Adrenal gland (tissue), 9 donors: ENCODE measurements at regions not wholly inside any gene's neighbourhood (a gene's known extent, or its start where the extent isn't known, plus 50 kb on each side); places are given as distances from the start of the nearest gene placed in this dataset.

Experiments
- DNase-seq, 7 donors: peaks; one replicate each; pipeline ENCODE4 v3.0.0-alpha.2; 2019 to 2020
- H3K27ac ChIP-seq, 5 donors: fragments of 200-600 bp; sonication (generic) in 4 of 5; 1 replicate in 3 of 5; 2 replicates in 2 of 5; pipeline versions ENCODE4 v1.5.1 to v1.8.0; 2016 to 2020; ENCODE audit warnings: mild to moderate bottlenecking in 1 of 5
- H3K27me3 ChIP-seq: fragments of 200-600 bp; 2 replicates; pipeline ENCODE4 v1.8.0; 2021
- H3K36me3 ChIP-seq, 2 donors: fragments of 200-600 bp; replicated peaks in 1 of 2; 1 replicate in 1 of 2; 2 replicates in 1 of 2; pipeline versions ENCODE4 v1.5.1 to v1.8.0; 2018 to 2022
- H3K4me1 ChIP-seq, 2 donors: fragments of 200-600 bp; replicated peaks in 1 of 2; 1 replicate in 1 of 2; 2 replicates in 1 of 2; pipeline versions ENCODE4 v1.5.1 to v1.8.0; 2018 to 2021
- H3K4me3 ChIP-seq, 4 donors: fragments of 200-600 bp; sonication (generic) in 3 of 4; one replicate each; pipeline ENCODE4 v1.5.1; 2016 to 2018
- H3K9me3 ChIP-seq, 3 donors: fragments of 200-600 bp; sonication (generic) in 1 of 3; replicated peaks in 1 of 3; 1 replicate in 2 of 3; 2 replicates in 1 of 3; pipeline versions ENCODE4 v1.5.1 to v1.8.0; 2016 to 2021
- POLR2A ChIP-seq, 2 donors: fragments of 450-650 bp; IDR thresholded peaks; one replicate each; pipeline ENCODE4 v1.6.1; 2017; ENCODE audit warnings: antibody characterized with exemption in 2 of 2, mild to moderate bottlenecking in 2 of 2, moderate library complexity in 1 of 2
- WGBS, 4 donors: extraction: QIAGEN DNeasy Blood & Tissue Kit in 2 of 4; methylation state at CpG; one replicate each; pipeline versions ENCODE4 v1.1.5 to v1.1.7; 2013 to 2017; 5-methylcytosine and 5-hydroxymethylcytosine counted together
- intact Hi-C, 2 donors: fragments of 100-400 bp; cut with DNase I; formaldehyde crosslinking; loops; one replicate each; pipeline versions ENCODE4 v1.14.1 to v1.15.0; 2022 to 2023
- TF ChIP-seq, protein P1 (sequence below), 6 experiments: fragments of 450-650 bp in 4 of 6; fragments of 200-600 bp in 2 of 6; sonication (generic) in 1 of 6; IDR thresholded peaks; 1 replicate in 5 of 6; 2 replicates in 1 of 6; pipeline versions ENCODE4 v1.5.1 to v1.8.0; 2016 to 2021; ENCODE audit warnings: antibody characterized with exemption in 6 of 6, mild to moderate bottlenecking in 2 of 6, moderate library complexity in 1 of 6
- donor health status: healthy with polysubstance abuse.
- donor health status: Bipolar disorder and iron deficiency.
- donor health status: DM: yes; HTN: yes; CAD: no.
- donor health status: DM: no; HTN: no; CAD: no.
- donor health status: DM: no; HTN: no; CAD: no.

- Histone ChIP-seq H3K4me3 (no peak overlapping the region), H3K36me3 (no peaks in the 10 kb centered on the region), H3K27ac (no peak overlapping the region), H3K4me1 (no peaks in the 10 kb centered on the region), H3K9me3 (no peaks in the 10 kb centered on the region), H3K27me3 (peaks cover 11% of the 10 kb centered on the region)
- no peak for DNase-seq
- intact Hi-C loops, result no loop called here
- no peak for TF ChIP-seq POLR2A (IDR thresholded peaks at IDR 0.05)
- TF ChIP-seq, protein P1, sequence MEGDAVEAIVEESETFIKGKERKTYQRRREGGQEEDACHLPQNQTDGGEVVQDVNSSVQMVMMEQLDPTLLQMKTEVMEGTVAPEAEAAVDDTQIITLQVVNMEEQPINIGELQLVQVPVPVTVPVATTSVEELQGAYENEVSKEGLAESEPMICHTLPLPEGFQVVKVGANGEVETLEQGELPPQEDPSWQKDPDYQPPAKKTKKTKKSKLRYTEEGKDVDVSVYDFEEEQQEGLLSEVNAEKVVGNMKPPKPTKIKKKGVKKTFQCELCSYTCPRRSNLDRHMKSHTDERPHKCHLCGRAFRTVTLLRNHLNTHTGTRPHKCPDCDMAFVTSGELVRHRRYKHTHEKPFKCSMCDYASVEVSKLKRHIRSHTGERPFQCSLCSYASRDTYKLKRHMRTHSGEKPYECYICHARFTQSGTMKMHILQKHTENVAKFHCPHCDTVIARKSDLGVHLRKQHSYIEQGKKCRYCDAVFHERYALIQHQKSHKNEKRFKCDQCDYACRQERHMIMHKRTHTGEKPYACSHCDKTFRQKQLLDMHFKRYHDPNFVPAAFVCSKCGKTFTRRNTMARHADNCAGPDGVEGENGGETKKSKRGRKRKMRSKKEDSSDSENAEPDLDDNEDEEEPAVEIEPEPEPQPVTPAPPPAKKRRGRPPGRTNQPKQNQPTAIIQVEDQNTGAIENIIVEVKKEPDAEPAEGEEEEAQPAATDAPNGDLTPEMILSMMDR (IDR thresholded peaks at IDR 0.05), result no peak
- WGBS, 4 donors, result 44 to 52% (median 46%) methylated on average over 2 of the region's 2 CpGs
Measured at GRCh38 chr3:182735672-182736071, 57.6 kb upstream of the ATP11B start.

- WGBS, 4 donors, result 68 to 88% (median 82%) methylated on average over 2 of the region's 2 CpGs
- no peak for DNase-seq
- Histone ChIP-seq H3K27me3 (peaks cover 8% of the 10 kb centered on the region), H3K4me3 (no peak overlapping the region), H3K36me3 (no peaks in the 10 kb centered on the region), H3K9me3 (no peaks in the 10 kb centered on the region), H3K27ac (no peak overlapping the region), H3K4me1 (no peaks in the 10 kb centered on the region)
- TF ChIP-seq POLR2A (IDR thresholded peaks at IDR 0.05), result no peak
- TF ChIP-seq, protein P1 (IDR thresholded peaks at IDR 0.05), result no peak
- intact Hi-C loops, result no loop called here
Measured at GRCh38 chr3:182737825-182738224, 55.5 kb upstream of the ATP11B start.

- intact Hi-C loops, result no loop called here
- H3K27me3 ChIP-seq, result peaks cover 8% of the 10 kb centered on the region
Measured at GRCh38 chr3:182738583-182739411, 54.5 kb upstream of the ATP11B start.

DNA sequence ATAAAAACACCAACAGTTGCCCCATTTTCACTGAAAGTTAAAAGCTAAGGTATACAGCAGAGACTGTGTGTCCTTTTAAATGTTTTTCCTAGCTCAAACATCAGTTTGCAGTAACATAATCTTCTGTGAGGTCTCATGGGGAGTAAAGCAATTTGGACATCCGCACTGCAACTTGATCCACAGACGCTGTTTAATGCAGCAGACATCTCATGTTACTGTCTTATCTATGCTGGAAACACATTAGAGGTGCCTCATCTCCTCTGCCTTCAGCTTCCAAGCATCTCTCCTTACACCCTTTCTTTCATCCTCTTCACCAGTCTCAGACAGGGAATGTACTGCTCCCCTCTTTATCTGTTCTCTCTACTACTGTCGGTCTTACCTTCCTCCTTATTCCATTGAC, 53.7 kb upstream of the ATP11B start:
- Histone ChIP-seq H3K4me1 (no peaks in the 10 kb centered on the region), H3K27me3 (peaks cover 8% of the 10 kb centered on the region), H3K4me3 (no peak overlapping the region), H3K9me3 (no peaks in the 10 kb centered on the region), H3K36me3 (no peaks in the 10 kb centered on the region), H3K27ac (no peak overlapping the region)
- intact Hi-C loops, result no loop called here
- WGBS, 4 donors, result 45 to 56% (median 52%) methylated on average over 3 of the region's 3 CpGs
- DNase-seq, result no peak
- TF ChIP-seq POLR2A (IDR thresholded peaks at IDR 0.05), result no peak
- TF ChIP-seq, protein P1 (IDR thresholded peaks at IDR 0.05), result no peak

More at GRCh38 chr3:182738583-182739411, 54.5 kb upstream of the ATP11B start:
- Histone ChIP-seq H3K9me3 (no peaks in the 10 kb centered on the region), H3K4me1 (no peaks in the 10 kb centered on the region), H3K27ac (no peak overlapping the region), H3K4me3 (no peak overlapping the region), H3K36me3 (no peaks in the 10 kb centered on the region)
- no peak for TF ChIP-seq POLR2A (IDR thresholded peaks at IDR 0.05)
- TF ChIP-seq, protein P1 (IDR thresholded peaks at IDR 0.05), result no peak
- WGBS, 4 donors, result 79 to 83% (median 82%) methylated on average over 6 of the region's 6 CpGs
- DNase-seq, result no peak
